GM18502 (cell line): ENCODE measurements at regions not wholly inside any gene's neighbourhood (a gene's known extent, or its start where the extent isn't known, plus 50 kb on each side); places are given as distances from the start of the nearest gene placed in this dataset.
"Not testable (repeated sequence)": the region's sequence is repeated elsewhere in the genome, so short reads cannot be mapped to it uniquely, and the experiment has no call there.

Experiments
- ATAC-seq: cut with Tn5 transposase; IDR thresholded peaks from one replicate; pipeline ENCODE4 v1.9.1; 2021; ENCODE audit warnings: mild to moderate bottlenecking; ENCODE audit not compliant: unreplicated experiment, poor library complexity

- no peak for ATAC-seq
These were observed 269.4 kb upstream of the RGMA start for GRCh38 chr15:93358166-93359059.

DNA sequence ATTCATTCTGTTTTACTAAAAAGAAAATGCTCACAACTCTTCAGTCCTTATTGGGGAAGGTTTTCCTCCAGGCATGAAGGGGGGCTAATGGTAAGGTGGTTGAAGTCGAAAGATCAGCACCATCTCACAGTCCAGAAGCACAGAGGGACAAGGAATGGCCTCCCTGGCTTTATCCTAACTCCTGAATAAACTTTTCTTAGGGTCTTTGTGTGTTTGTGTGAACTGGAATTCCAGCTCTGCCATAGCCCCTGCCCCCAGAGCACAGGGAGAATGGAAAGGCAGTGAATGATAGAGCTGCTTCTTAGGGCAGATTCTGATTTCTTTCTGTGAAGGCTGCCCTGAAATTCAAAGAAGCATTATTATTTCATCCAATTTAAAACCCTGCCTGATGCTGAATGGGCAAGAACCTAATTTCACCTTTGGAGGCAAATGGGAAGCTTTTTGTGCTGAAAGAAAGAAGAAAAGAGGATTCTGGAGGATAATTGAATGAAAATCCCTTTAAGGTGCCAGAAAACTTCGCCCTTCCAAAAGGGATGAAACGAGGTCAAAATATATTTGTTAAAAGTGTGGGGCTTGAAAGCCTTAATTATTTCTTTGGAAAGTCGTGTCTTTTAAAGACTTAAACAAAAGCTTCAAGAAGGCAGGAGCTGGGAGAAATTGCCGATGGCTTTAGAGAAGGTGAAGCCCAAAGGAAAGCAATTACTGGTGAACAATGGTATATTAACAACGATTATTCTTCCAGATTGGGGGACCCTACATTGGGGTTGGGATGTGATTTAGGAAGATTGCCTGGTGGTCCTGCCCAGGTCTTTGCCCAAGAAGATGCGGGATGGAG lies 259.9 kb upstream of the RGMA start:
- ATAC-seq, result no peak

DNA sequence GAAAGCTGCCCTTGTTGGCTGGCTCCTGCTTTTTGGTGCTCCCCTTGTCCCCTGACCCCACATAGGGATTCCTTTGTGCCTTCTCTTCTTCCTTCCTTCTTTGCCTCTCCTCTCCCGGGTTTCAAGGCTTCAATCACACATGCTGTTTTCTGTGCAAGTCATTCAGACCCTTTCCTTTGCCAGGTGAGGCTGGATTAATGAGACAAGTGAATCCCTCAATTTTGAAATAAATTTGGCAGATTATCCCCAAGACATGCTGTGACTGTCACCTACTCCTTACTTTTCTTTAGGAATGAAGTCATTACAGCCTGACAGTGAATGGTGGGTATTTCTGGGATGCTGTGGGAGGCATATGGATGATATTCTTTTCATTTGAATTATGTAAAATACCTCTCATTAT lies 259.0 kb upstream of the RGMA start:
- ATAC-seq, result no peak

DNA sequence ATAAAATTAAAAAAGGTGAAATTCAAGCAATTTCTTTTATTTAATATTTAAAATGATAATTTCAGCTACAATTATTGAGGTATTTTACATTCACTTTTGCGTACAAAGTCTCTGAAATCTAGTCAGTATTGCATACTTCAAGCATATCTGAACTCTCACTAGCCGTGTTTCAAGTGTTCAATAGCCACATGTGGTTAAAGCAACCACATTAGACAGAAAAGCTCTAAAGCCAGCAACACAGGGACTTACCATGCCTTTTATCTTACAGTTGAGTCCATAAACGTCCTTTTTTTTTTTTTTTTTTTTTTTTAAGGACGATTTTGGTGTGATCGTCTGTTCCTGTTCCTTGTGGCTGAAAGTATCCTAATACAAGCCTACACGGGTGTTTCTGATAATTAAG lies 257.0 kb upstream of the RGMA start:
- no peak for ATAC-seq

- ATAC-seq, result not testable (repeated sequence)
These were observed 254.4 kb upstream of the RGMA start for GRCh38 chr15:93343402-93343801.

DNA sequence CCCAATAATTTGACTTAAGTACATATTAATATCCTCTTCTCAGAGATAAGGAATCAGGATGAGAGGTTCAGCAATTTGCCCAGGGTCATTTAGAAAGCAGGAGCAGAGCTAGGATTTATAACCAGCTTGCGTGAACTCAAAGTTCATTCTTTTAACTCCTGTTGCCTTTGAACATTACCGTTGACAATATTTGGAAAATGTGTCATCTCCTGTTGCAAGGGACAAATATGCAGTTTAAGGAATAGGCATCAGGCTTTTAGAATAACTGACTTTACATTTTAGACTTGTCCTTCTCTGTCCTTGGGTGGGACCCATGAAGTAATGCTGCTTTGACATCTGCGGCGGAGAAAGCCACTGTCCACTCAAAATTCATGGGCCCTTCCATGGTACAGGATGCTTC lies 252.2 kb upstream of the RGMA start:
- no peak for ATAC-seq

- no peak for ATAC-seq
These were observed 251.4 kb upstream of the RGMA start for GRCh38 chr15:93340406-93340805.

- no peak for ATAC-seq
These were observed 244.8 kb upstream of the RGMA start for GRCh38 chr15:93333796-93334195.

DNA sequence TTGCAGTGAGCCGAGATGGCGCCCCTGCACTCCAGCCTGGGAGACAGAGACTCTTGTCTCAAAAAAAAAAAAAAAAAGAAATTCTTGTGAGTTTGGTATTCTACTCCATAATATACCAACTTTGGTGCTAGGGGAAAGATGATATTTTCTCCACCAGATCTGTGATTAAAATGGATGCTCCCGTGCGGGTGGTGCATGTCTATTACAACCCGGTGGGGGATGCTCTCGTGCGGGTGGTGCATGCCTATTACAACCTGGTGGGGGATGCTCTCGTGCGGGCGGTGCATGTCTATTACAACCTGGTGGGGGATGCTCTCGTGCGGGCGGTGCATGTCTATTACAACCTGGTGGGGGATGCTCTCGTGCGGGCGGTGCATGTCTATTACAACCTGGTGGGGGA lies 244.1 kb upstream of the RGMA start:
- not testable (repeated sequence) for ATAC-seq

DNA sequence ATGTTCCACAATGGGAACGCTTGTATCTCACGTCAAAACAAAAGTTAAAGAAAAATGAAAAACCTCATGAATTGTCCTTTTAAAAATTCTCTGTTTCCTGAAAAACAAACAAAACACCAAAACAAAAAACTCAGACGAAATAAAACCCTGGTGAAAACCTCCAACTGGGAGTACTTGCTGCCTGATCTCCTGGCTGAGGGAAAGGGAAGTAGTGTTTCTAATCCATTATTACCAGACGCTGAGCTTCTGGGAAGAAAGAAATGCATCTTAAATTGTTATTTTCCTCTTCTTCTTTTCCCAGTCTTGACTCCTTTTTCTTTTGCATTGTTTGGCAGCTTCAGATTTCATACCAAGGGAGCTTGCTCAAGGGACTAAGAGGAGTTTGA lies 243.2 kb upstream of the RGMA start:
- no peak for ATAC-seq

DNA sequence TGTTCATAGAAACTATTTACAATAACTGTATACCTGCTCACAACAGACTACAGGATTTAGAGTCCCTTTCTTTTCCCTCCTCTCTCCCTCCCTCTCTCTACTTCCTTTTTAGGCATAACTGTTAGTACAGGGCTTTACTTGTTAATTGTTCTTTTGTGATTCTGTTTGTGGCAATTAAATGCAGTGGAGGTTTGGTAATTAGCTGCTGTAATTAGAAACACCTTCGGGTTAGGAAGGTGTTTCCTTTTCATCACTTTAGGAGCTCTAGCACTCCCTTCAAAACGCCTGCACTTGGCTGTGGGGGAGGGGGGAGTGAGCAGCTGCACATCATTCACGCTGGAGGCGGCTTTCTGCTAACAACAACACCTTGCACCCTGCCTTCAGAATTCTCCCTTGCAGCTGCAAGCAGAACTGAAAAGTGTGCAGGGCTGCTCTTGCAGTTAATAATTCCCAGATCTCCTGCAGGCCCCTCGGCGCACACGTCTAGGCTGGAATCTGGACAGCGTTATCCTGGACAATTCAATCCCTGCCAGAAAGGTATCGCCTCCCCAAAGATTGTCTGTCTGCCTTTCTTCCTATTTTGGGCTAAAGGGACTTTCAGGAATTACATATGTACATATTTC lies 242.6 kb upstream of the RGMA start:
- no peak for ATAC-seq

DNA sequence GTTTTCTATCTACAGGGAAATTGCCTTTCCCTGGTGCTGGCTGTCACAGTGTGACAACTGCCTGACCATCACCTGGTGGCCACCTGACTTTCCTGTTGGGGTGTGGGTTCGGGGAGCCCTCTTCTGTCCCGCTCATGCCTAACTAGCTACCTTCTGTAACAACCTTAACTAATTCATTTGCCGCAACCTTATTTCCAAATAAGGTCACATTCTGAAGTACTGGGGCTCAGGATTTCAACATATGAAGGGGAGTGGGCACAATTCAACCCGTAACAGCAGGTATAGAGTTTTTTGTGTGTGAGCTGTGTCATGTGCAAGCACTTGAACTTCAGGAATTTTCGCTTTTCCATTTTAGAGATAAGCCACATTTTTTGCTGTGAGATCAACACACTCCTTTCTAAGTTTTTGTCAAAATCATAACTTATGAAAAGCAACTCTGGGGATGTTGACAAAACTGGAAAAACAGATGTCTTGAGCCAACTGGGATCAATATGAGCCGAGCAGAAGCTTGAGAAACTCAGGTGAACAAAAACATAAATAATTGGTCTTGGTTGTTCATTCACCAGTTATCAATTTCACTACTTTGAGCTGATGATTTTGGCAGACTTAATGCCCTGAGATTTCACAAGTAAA lies 242.0 kb upstream of the RGMA start:
- no peak for ATAC-seq

DNA sequence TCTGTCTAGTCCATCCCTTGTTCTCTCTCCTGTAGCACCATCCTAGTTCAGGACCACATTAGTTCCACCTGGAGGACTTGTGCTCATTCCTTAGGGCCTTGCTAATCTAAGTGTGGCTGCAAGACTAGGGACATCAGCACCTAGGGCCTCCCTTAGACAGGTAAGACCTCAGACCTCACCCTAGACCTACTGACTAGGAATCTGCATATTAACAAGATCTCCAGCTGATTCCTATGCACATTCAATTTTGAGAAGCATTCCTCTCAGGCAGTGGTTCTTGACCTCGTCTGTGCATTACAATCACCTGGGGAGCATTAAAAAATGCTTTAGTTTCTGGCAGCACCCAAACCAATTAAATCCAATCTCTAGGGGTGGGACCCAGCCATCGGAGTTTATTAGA lies 238.4 kb upstream of the RGMA start:
- ATAC-seq, result no peak

DNA sequence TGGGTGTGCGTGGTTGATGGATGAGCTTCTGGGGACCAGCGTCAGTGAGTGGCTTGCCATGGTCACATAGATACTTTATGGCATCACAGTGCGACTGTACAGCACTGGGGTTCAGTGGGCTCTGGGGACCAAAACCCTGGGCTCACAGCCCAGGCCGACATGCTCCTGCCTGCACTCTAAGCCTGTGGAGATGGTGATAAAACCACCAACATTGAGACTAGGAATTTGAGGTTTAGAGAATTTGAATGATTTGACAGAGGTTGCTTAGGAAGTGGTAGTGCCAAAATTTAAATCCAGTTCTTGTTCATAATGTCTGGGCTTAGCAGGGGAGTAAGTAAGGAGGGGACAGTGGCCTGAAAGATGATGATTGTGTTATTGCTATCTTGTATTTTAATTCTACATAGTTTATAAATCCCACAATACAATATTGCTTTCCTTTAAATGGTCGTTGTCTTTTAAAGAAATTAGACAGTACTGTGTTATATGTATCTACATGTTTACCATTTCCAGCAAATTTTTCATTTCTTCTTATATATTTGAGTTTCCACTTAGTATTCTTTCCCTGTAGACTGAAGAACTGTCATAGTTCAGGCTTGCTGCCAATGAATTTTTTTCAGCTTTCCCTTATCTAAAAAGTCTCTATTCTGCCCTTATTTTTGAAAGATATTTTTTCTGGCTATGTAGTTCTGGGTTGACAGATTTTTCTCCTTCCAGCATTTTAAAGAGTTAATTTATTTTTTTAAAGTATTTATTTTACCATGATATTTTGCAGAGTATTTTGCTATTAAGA lies 235.4 kb upstream of the RGMA start:
- ATAC-seq, result no peak

DNA sequence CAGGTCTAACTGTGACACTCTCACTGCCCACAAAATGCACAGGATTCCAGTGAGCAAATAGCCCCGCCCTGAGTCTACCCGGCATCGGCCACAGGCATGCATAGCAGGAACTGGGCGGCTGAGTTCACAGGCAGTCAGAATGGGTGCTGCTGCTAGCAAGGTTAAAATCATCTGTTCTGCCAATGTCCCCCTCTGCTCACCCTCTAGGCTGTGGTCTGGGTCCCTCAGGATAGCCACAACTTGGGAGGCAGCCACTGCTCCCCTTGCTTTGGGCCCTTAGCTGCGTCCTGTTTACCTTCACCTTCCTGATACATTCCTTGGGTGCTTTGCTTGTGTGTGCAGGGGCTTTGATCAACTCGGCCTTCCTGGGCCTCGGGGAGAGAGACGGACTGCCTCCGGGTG lies 232.9 kb upstream of the RGMA start:
- no peak for ATAC-seq

DNA sequence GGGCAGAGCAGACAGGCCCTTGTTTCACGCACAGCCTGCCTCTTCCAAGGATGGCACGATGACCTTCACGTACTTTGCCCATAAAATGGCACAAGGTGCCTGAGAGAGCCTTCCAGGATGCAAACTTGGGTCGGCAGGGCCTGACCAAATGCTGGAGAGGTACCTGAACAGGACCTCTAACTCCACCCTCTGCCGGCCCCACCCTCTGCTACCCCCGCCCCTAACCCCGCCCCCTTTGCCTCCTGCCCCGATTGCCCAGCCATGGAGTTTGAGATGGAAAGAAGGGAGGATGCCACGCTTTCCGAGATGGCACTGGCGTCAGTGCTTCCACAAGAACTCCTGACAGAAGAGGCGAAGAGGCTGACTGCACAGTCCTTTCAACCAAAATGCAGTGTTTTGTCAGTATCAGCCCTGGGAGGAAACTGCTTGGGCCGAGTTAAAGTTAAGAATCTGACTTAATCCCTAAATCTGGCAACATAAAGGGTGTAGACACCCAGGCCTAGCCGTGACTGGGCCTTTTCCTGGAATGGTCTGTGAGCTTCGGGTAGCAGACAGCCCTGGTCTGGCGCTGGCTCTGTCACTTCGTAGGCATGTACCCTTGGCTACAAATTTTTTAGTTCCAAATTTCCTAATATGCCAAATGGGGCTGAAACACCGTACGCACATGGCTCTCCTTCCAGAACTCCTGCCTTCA lies 230.3 kb upstream of the RGMA start:
- ATAC-seq, result no peak

DNA sequence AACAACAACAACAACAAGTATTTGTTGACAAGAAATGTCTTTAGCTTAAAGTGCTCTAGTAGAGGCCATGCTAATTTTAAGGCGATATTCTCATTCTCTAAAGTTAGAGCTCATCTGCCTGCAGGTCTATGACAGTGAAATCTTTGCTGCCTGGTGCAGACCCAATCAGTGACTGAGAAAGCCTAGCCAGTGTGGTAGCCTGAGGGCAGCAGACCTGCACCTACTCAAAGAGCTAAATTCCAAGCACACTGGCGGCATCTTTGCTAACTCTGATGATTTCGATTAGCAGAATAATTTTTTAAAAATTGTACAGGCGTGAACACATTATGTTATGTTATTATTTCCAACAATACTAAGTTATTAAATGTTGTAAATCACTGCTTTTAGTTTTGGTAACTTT lies 228.8 kb upstream of the RGMA start:
- no peak for ATAC-seq

- no peak for ATAC-seq
These were observed 225.2 kb upstream of the RGMA start for GRCh38 chr15:93314245-93314644.

- no peak for ATAC-seq
These were observed 224.0 kb upstream of the RGMA start for GRCh38 chr15:93312891-93313486.
